H9 (cell line): ENCODE measurements at regions not wholly inside any gene's neighbourhood (a gene's known extent, or its start where the extent isn't known, plus 50 kb on each side); places are given as distances from the start of the nearest gene placed in this dataset.
"Not testable (repeated sequence)": the region's sequence is repeated elsewhere in the genome, so short reads cannot be mapped to it uniquely, and the experiment has no call there.

Experiments used
- DNase-seq: peaks from one replicate; pipeline ENCODE4 v3.0.0-alpha.2; 2017
- H2AFZ ChIP-seq: one replicate; pipeline ENCODE4 v1.6.1; 2013; ENCODE audit warnings: mild to moderate bottlenecking, low read length, control low read depth, moderate library complexity
- H2AK5ac ChIP-seq: 2 replicates; pipeline ENCODE4 v1.6.1; 2013; ENCODE audit warnings: low read length, control low read depth, mixed read lengths; ENCODE audit not compliant: insufficient read length
- H2BK120ac ChIP-seq: one replicate; pipeline ENCODE4 v1.6.1; 2013; ENCODE audit warnings: low read depth, mild to moderate bottlenecking, low read length, control low read depth, inconsistent platforms; ENCODE audit not compliant: poor library complexity, severe bottlenecking
- H2BK12ac ChIP-seq: 2 replicates; pipeline ENCODE4 v1.6.1; 2013; ENCODE audit warnings: low read length, control low read depth, mixed read lengths, low read depth; ENCODE audit not compliant: insufficient read length
- H2BK15ac ChIP-seq: 2 replicates; pipeline ENCODE4 v1.6.1; 2013; ENCODE audit warnings: low read depth, low read length, control low read depth
- H2BK20ac ChIP-seq: one replicate; pipeline ENCODE4 v1.6.1; 2013; ENCODE audit warnings: low read depth, mild to moderate bottlenecking, low read length, control low read depth, inconsistent platforms; ENCODE audit not compliant: poor library complexity, severe bottlenecking
- H2BK5ac ChIP-seq: 2 replicates; pipeline ENCODE4 v1.6.1; 2013; ENCODE audit warnings: low read length, control low read depth, mixed read lengths; ENCODE audit not compliant: insufficient read length
- H3K14ac ChIP-seq: 2 replicates; pipeline ENCODE4 v1.6.1; 2013; ENCODE audit warnings: low read length, control low read depth; ENCODE audit not compliant: insufficient read depth
- H3K18ac ChIP-seq: 2 replicates; pipeline ENCODE4 v1.6.1; 2013; ENCODE audit warnings: low read depth, mild to moderate bottlenecking, mixed read lengths, low read length, control low read depth; ENCODE audit not compliant: insufficient read length
- H3K23ac ChIP-seq: 2 replicates; pipeline ENCODE4 v1.6.1; 2013; ENCODE audit warnings: low read length, control low read depth, mixed read lengths, low read depth; ENCODE audit not compliant: insufficient read length
- H3K23me2 ChIP-seq: 2 replicates; pipeline ENCODE4 v1.6.1; 2013; ENCODE audit warnings: low read depth, mild to moderate bottlenecking, mixed read lengths, low read length, control low read depth; ENCODE audit not compliant: insufficient read length, poor library complexity, severe bottlenecking
- H3K27ac ChIP-seq: 2 replicates; pipeline ENCODE4 v1.5.1; 2013; ENCODE audit warnings: low read length, control low read depth, mixed read lengths, low read depth; ENCODE audit not compliant: insufficient read length
- H3K27me3 ChIP-seq: 2 replicates; pipeline ENCODE4 v1.6.1; 2013; ENCODE audit warnings: low read length, control low read depth, inconsistent platforms; ENCODE audit not compliant: insufficient read depth
- H3K4ac ChIP-seq: 2 replicates; pipeline ENCODE4 v1.6.1; 2013; ENCODE audit warnings: low read depth, mild to moderate bottlenecking, control low read depth, inconsistent platforms, low read length, moderate library complexity
- H3K4me1 ChIP-seq: 2 replicates; pipeline ENCODE4 v1.6.1; 2013; ENCODE audit warnings: low read length, control low read depth, inconsistent platforms; ENCODE audit not compliant: insufficient read depth
- H3K4me2 ChIP-seq: 2 replicates; pipeline ENCODE4 v1.6.1; 2013; ENCODE audit warnings: low read length, control low read depth, mixed read lengths; ENCODE audit not compliant: insufficient read length, insufficient read depth
- H3K56ac ChIP-seq: 2 replicates; pipeline ENCODE4 v1.6.1; 2013; ENCODE audit warnings: low read depth, mild to moderate bottlenecking, mixed read lengths, low read length, control low read depth; ENCODE audit not compliant: insufficient read length
- H3K79me1 ChIP-seq: 2 replicates; pipeline ENCODE4 v1.6.1; 2013; ENCODE audit warnings: low read depth, mild to moderate bottlenecking, moderate library complexity, low read length, control low read depth, inconsistent platforms; ENCODE audit not compliant: insufficient read depth, poor library complexity, severe bottlenecking
- H3K79me2 ChIP-seq: 2 replicates; pipeline ENCODE4 v1.6.1; 2013; ENCODE audit warnings: low read length, control low read depth, inconsistent platforms; ENCODE audit not compliant: insufficient read depth
- H3K9ac ChIP-seq: 2 replicates; pipeline ENCODE4 v1.6.1; 2013; ENCODE audit warnings: low read length, control low read depth, mixed read lengths; ENCODE audit not compliant: insufficient read length; ENCODE audit errors: extremely low read depth
- H3K9me3 ChIP-seq: one replicate; pipeline ENCODE4 v1.6.1; 2013; ENCODE audit warnings: low read depth, low read length, inconsistent platforms; ENCODE audit not compliant: control insufficient read depth
- H3T11ph ChIP-seq: one replicate; pipeline ENCODE4 v1.6.1; 2013; ENCODE audit warnings: mild to moderate bottlenecking, low read length, control low read depth, inconsistent platforms
- H4K20me1 ChIP-seq: one replicate; pipeline ENCODE4 v1.6.1; 2013; ENCODE audit not compliant: control insufficient read depth, insufficient read length, insufficient read depth
- H4K5ac ChIP-seq: 2 replicates; pipeline ENCODE4 v1.6.1; 2013; ENCODE audit warnings: low read depth, mild to moderate bottlenecking, mixed read lengths, low read length, control low read depth; ENCODE audit not compliant: insufficient read length
- H4K8ac ChIP-seq: replicated peaks from 2 replicates; pipeline ENCODE4 v1.6.1; 2013; ENCODE audit warnings: low read length, control low read depth, mixed read lengths, low read depth; ENCODE audit not compliant: insufficient read length
- H4K91ac ChIP-seq: 2 replicates; pipeline ENCODE4 v1.6.1; 2013; ENCODE audit warnings: low read depth, mild to moderate bottlenecking, moderate library complexity, mixed read lengths, low read length, control low read depth; ENCODE audit not compliant: insufficient read length
- H3K27ac Mint-ChIP-seq, 3 experiments: 2 replicates in 2 of 3; 3 replicates in 1 of 3; pipeline ENCODE4 v1.8.0; 2020 to 2021; ENCODE audit warnings: mixed read lengths in 3 of 3, mild to moderate bottlenecking in 1 of 3, moderate library complexity in 1 of 3
- H3K27me3 Mint-ChIP-seq: 2 replicates; pipeline ENCODE4 v1.8.0; 2021; ENCODE audit warnings: low read depth, mild to moderate bottlenecking, moderate library complexity, mixed read lengths
- H3K36me3 Mint-ChIP-seq, 3 experiments: 2 replicates in 2 of 3; 3 replicates in 1 of 3; pipeline ENCODE4 v1.8.0; 2020 to 2021; ENCODE audit warnings: low read depth in 3 of 3, mixed read lengths in 3 of 3; ENCODE audit not compliant: insufficient read depth in 1 of 3
- H3K4me1 Mint-ChIP-seq, 2 experiments: 2 replicates each; pipeline ENCODE4 v1.8.0; 2020; ENCODE audit warnings: mixed read lengths in 2 of 2
- H3K4me3 Mint-ChIP-seq, 2 experiments: 2 replicates in 1 of 2; 3 replicates in 1 of 2; pipeline ENCODE4 v1.8.0; 2020 to 2021; ENCODE audit warnings: mild to moderate bottlenecking in 2 of 2, mixed read lengths in 2 of 2, moderate library complexity in 1 of 2
- H3K9me3 Mint-ChIP-seq, 2 experiments: 2 replicates in 1 of 2; 3 replicates in 1 of 2; pipeline ENCODE4 v1.8.0; 2020; ENCODE audit warnings: mild to moderate bottlenecking in 2 of 2, mixed read lengths in 2 of 2, moderate library complexity in 1 of 2
- WGBS: extraction: QIAGEN DNeasy Blood & Tissue Kit; methylation state at CpG from one replicate; pipeline ENCODE4 v1.1.7; 2013; ENCODE audit warnings: missing lambda C conversion rate, low lambda C conversion rate, mixed read lengths; ENCODE audit not compliant: insufficient read length; ENCODE audit errors: extremely low coverage; 5-methylcytosine and 5-hydroxymethylcytosine counted together
- TF ChIP-seq, protein P1 (sequence below): fragments of 200-600 bp; sonication (generic); conservative IDR thresholded peaks from 3 replicates; pipeline ENCODE4 v1.8.0; 2021; ENCODE audit warnings: antibody characterized with exemption, mild to moderate bottlenecking

- no peak overlapping the region for H2AFZ ChIP-seq
- no peak overlapping the region for H3K18ac ChIP-seq
- Mint-ChIP-seq H3K4me3 (no peak overlapping the region), H3K27me3 (no peaks in the 10 kb centered on the region), H3K9me3 (no peaks in the 10 kb centered on the region; a peak in 3 of 5 replicates), H3K36me3 (peaks cover 0 to 10% (median 4%) of the 10 kb centered on the region in 3 experiments; a peak in 6 of 7 replicates), H3K4me1 (no peaks in the 10 kb centered on the region), H3K27ac (no peak overlapping the region)
- no peak overlapping the region for H3K14ac ChIP-seq
- H2BK5ac ChIP-seq: no peak overlapping the region
- H3K4me2 ChIP-seq: no peak overlapping the region
- H3K79me1 ChIP-seq: no peaks in the 10 kb centered on the region
- H4K5ac ChIP-seq: no peak overlapping the region
- H3T11ph ChIP-seq: no peak overlapping the region
- TF ChIP-seq, protein P1, sequence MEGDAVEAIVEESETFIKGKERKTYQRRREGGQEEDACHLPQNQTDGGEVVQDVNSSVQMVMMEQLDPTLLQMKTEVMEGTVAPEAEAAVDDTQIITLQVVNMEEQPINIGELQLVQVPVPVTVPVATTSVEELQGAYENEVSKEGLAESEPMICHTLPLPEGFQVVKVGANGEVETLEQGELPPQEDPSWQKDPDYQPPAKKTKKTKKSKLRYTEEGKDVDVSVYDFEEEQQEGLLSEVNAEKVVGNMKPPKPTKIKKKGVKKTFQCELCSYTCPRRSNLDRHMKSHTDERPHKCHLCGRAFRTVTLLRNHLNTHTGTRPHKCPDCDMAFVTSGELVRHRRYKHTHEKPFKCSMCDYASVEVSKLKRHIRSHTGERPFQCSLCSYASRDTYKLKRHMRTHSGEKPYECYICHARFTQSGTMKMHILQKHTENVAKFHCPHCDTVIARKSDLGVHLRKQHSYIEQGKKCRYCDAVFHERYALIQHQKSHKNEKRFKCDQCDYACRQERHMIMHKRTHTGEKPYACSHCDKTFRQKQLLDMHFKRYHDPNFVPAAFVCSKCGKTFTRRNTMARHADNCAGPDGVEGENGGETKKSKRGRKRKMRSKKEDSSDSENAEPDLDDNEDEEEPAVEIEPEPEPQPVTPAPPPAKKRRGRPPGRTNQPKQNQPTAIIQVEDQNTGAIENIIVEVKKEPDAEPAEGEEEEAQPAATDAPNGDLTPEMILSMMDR: no peak
- no peak overlapping the region for H4K91ac ChIP-seq
- H3K27me3 ChIP-seq: no peaks in the 10 kb centered on the region; the same call in 1 of the 2 replicates
- no peak overlapping the region for H3K27ac ChIP-seq
- H3K56ac ChIP-seq: no peak overlapping the region
- no peak overlapping the region for H3K23ac ChIP-seq
- H2BK15ac ChIP-seq: no peak overlapping the region
- peaks cover 98% of the 10 kb centered on the region for H3K9me3 ChIP-seq
- no peak overlapping the region for H3K9ac ChIP-seq
- H3K4me1 ChIP-seq: no peaks in the 10 kb centered on the region
- no peak overlapping the region for H2BK12ac ChIP-seq
- no peak overlapping the region for H4K8ac ChIP-seq
- no peaks in the 10 kb centered on the region for H4K20me1 ChIP-seq
- no peaks in the 10 kb centered on the region for H3K23me2 ChIP-seq
- 0 out of 2 replicates have a peak, but pooled peaks cover 1% of the 10 kb centered on the region for H3K79me2 ChIP-seq
- no peak overlapping the region for H3K4ac ChIP-seq
- WGBS: no CpG with 5 or more reads among the region's 13 CpGs
- no peak overlapping the region for H2BK120ac ChIP-seq
- H2BK20ac ChIP-seq: no peak overlapping the region
- DNase-seq: no peak
- no peak overlapping the region for H2AK5ac ChIP-seq
Observed at GRCh38 chr21:9750341-9751086, 770.9 kb upstream of the TPTE start.

- H3K4me1 Mint-ChIP-seq, H3K4me1 ChIP-seq, H3K4me3 Mint-ChIP-seq, H3K14ac ChIP-seq, H2BK15ac ChIP-seq, H4K20me1 ChIP-seq, H4K91ac ChIP-seq, H3K27me3 ChIP-seq, H3K79me1 ChIP-seq, H3K27me3 Mint-ChIP-seq, H3K9me3 Mint-ChIP-seq, H3K23ac ChIP-seq, H3K56ac ChIP-seq, H2AFZ ChIP-seq, H3K4me2 ChIP-seq, H3K9ac ChIP-seq, H3K4ac ChIP-seq, H2BK20ac ChIP-seq, H3K27ac ChIP-seq, H2BK120ac ChIP-seq, H3K79me2 ChIP-seq, H3T11ph ChIP-seq, H3K27ac Mint-ChIP-seq, H2BK12ac ChIP-seq, H4K5ac ChIP-seq, H4K8ac ChIP-seq, H3K23me2 ChIP-seq, DNase-seq, H2BK5ac ChIP-seq, H2AK5ac ChIP-seq, H3K18ac ChIP-seq: not testable (repeated sequence)
- no CpG with 5 or more reads among the region's 6 CpGs for WGBS
- H3K36me3 Mint-ChIP-seq: peaks cover 0 to 15% (median 8%) of the 10 kb centered on the region in 3 experiments; a peak in 6 of 7 replicates
- H3K9me3 ChIP-seq: peaks cover 98% of the 10 kb centered on the region
Observed at GRCh38 chr21:9751087-9751585, 770.2 kb upstream of the TPTE start.
